ENCODE measurements at regions not wholly inside any gene's neighbourhood (a gene's known extent, or its start where the extent isn't known, plus 50 kb on each side); places are given as distances from the start of the nearest gene placed in this dataset.

GRCh38 chr3:73204841-73205240 lies 143.4 kb downstream of the EBLN2 start:
- H3K79me2 ChIP-seq (ENCODE audit: control insufficient read depth, insufficient read depth, low read length) = no peaks in the 10 kb centered on the region
- in situ Hi-C loops (cut with MboI) = no loop called here
- BruUV-seq (replicated peaks) = no TSS peak
- no peaks in the 10 kb centered on the region for H3K36me3 ChIP-seq (ENCODE audit: control insufficient read depth, insufficient read depth, low read length)
- TF ChIP-seq PHB2 (IDR thresholded peaks at IDR 0.05; ENCODE audit: low read depth) (no peak), RERE (CRISPR knock-in tag; IDR thresholded peaks at IDR 0.05; ENCODE audit: borderline replicate concordance) (no peak), RCOR1 (IDR thresholded peaks at IDR 0.05; ENCODE audit: borderline replicate concordance in 1 of 2, low read depth in 2 of 2, low read length in 2 of 2) (no peak), NFRKB (IDR thresholded peaks at IDR 0.05; ENCODE audit: low read depth) (no peak), CHCHD3 (CRISPR knock-in tag; IDR thresholded peaks at IDR 0.05) (no peak), ZNF274 (IDR thresholded peaks at IDR 0.05; ENCODE audit: borderline replicate concordance, low read depth, low read length) (no peak), IRF2 (CRISPR knock-in tag; IDR thresholded peaks at IDR 0.05) (no peak)
- no peaks in the 10 kb centered on the region for H3K4me1 ChIP-seq (replicated peaks in 1 of 2; ENCODE audit: control insufficient read depth in 2 of 2, insufficient read depth in 2 of 2, low read length in 2 of 2)
- H2AFZ ChIP-seq (ENCODE audit: low read depth, low read length) = no peak overlapping the region
- no peaks in the 10 kb centered on the region for H3K9me3 ChIP-seq (replicated peaks; ENCODE audit: control insufficient read depth, insufficient read depth, low read depth, low read length)
- intact Hi-C loops (cut with micrococcal nuclease) = no loop called here
- no peak overlapping the region for H3K4me2 ChIP-seq (ENCODE audit: insufficient read depth, low read length)
- ChIA-PET CTCF (ENCODE audit: low intra/inter-chr PET ratio) (no interaction called here), POLR2A (no interaction called here)
- ATAC-seq (no peak), FAIRE-seq (no peak), DNase-seq (ENCODE audit: extremely low read depth in 1 of 4, low spot score in 3 of 4) (no peak)
- no peaks in the 10 kb centered on the region; a peak in 2 of 5 replicates for H3K27me3 ChIP-seq (ENCODE audit: control insufficient read depth in 2 of 2, insufficient read depth in 2 of 2, low read length in 2 of 2)
- H3K4me3 ChIP-seq = no peak overlapping the region
- no peak overlapping the region for H3K9ac ChIP-seq (ENCODE audit: insufficient read depth in 1 of 2, low read depth in 2 of 2, low read length in 2 of 2)
- no peaks in the 10 kb centered on the region for H4K20me1 ChIP-seq (replicated peaks; ENCODE audit: control insufficient read depth, insufficient read depth, low read length)
- H3K27ac ChIP-seq (ENCODE audit: extremely low read depth, low read depth, low read length) = no peak overlapping the region
- no peaks in the 10 kb centered on the region for H3K9me1 ChIP-seq (ENCODE audit: control insufficient read depth, insufficient read depth, low read length)

All from K562 (cell line).